Fibroblast of lung (primary cell): ENCODE measurements at regions not wholly inside any gene's neighbourhood (a gene's known extent, or its start where the extent isn't known, plus 50 kb on each side); places are given as distances from the start of the nearest gene placed in this dataset.

Experiments
- DNase-seq, 2 donors: peaks; one replicate each; pipeline versions ENCODE4 v3.0.0 to v3.0.0-alpha.2; 2010; ENCODE audit warnings: low read depth in 2 of 2
- H2AFZ ChIP-seq: 2 replicates; pipeline ENCODE4 v1.5.1; 2012; ENCODE audit warnings: low read length, control low read depth, inconsistent platforms
- H3K27ac ChIP-seq: 2 replicates; pipeline ENCODE4 v1.5.1; 2011; ENCODE audit warnings: low read length, control low read depth; ENCODE audit not compliant: insufficient read depth
- H3K27me3 ChIP-seq: 2 replicates; pipeline ENCODE4 v1.5.1; 2011; ENCODE audit warnings: mild to moderate bottlenecking, low read length; ENCODE audit not compliant: control insufficient read depth, insufficient read depth
- H3K36me3 ChIP-seq: 2 replicates; pipeline ENCODE4 v1.5.1; 2011; ENCODE audit warnings: low read length; ENCODE audit not compliant: control insufficient read depth, insufficient read depth
- H3K4me1 ChIP-seq: 2 replicates; pipeline ENCODE4 v1.5.1; 2011; ENCODE audit warnings: low read length; ENCODE audit not compliant: control insufficient read depth, insufficient read depth; ENCODE audit errors: extremely low read depth
- H3K4me2 ChIP-seq: 2 replicates; pipeline ENCODE4 v1.5.1; 2011; ENCODE audit warnings: low read length, control low read depth; ENCODE audit not compliant: insufficient read depth; ENCODE audit errors: extremely low read depth
- H3K4me3 ChIP-seq, 4 experiments: fragments of 200-600 bp in 1 of 4; sonication (generic) in 1 of 4; replicated peaks in 1 of 4; 2 replicates each; pipeline ENCODE4 v1.5.1; 2011 to 2016; ENCODE audit warnings: low read length in 4 of 4, low read depth in 3 of 4, mild to moderate bottlenecking in 3 of 4, control low read depth in 2 of 4, inconsistent platforms in 1 of 4, mixed read lengths in 1 of 4; ENCODE audit not compliant: insufficient read depth in 1 of 4; ENCODE audit errors: control extremely low read depth in 1 of 4
- H3K79me2 ChIP-seq: 2 replicates; pipeline ENCODE4 v1.5.1; 2012; ENCODE audit warnings: mild to moderate bottlenecking, low read length, inconsistent platforms; ENCODE audit not compliant: control insufficient read depth, insufficient read depth
- H3K9ac ChIP-seq: 2 replicates; pipeline ENCODE4 v1.5.1; 2011; ENCODE audit warnings: mild to moderate bottlenecking, low read length, control low read depth; ENCODE audit not compliant: insufficient read depth
- H3K9me3 ChIP-seq: 2 replicates; pipeline ENCODE4 v1.5.1; 2012; ENCODE audit warnings: low read depth, low read length; ENCODE audit not compliant: control insufficient read depth, insufficient read depth
- H4K20me1 ChIP-seq: 2 replicates; pipeline ENCODE4 v1.5.1; 2011; ENCODE audit warnings: low read length; ENCODE audit not compliant: control insufficient read depth, insufficient read depth; ENCODE audit errors: extremely low read depth
- EZH2 ChIP-seq: IDR thresholded peaks from 2 replicates; pipeline ENCODE4 v1.5.1; 2012; ENCODE audit warnings: low read length, control low read depth, mild to moderate bottlenecking; ENCODE audit errors: missing control alignments
- TF ChIP-seq, protein P1 (sequence below), 2 donors: IDR thresholded peaks in 1 of 2; conservative IDR thresholded peaks in 1 of 2; 1 replicate in 1 of 2; 2 replicates in 1 of 2; pipeline ENCODE4 v1.5.1; 2011 to 2012; ENCODE audit warnings: low read length in 2 of 2, control low read depth in 1 of 2, inconsistent platforms in 1 of 2, low read depth in 1 of 2, mild to moderate bottlenecking in 1 of 2

DNA sequence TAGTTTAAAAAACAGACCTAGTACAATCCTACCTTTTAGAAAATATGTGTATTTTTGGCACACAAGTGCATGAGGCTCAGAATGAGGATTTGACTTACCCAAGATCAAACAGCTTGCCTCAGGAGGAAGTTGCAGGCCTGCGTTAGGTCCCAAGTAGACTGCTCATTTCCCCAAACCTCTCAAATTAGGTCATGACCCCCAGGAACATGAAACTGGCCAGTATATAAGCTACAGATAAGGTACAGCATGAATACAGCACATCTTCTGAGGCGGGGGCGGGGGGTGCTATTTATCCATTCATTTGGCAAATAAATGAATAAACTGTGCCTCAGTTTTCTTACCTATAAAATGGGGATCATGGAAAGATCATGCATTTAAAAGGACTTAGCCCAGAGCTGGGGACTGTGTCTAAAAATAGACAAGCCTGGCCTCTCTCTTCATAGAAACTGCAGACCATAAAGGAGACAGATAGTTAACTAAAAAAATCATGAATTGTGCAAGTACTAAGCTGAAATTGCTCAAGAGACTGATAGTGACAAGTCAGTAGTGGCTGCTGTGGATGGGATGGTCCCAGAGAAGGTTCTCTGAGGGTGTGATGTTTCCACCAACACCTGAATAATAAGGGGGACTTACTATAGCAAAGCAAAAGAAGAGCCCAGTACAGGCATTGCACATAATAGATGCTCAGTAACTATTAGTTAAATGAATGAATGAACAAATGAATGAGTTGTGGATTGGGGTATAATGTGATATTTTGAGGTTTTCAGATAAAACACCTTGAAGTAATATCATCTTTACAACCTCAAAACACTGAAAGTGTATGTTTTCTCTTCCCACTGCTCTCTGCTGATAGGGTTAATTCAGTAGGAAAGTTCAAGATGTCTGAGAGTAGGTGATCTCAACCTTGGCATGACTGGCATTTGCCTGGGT, 258.5 kb upstream of the PROK2 start:
- H3K4me3 ChIP-seq: no peak overlapping the region
- H3K79me2 ChIP-seq: no peaks in the 10 kb centered on the region
- no peak overlapping the region for H3K9ac ChIP-seq
- no peak overlapping the region for H2AFZ ChIP-seq
- H3K27me3 ChIP-seq: peaks cover 2% of the 10 kb centered on the region
- H4K20me1 ChIP-seq: no peaks in the 10 kb centered on the region
- no peaks in the 10 kb centered on the region for H3K36me3 ChIP-seq
- H3K27ac ChIP-seq: no peak overlapping the region
- no peaks in the 10 kb centered on the region for H3K9me3 ChIP-seq
- no peaks in the 10 kb centered on the region for H3K4me1 ChIP-seq
- DNase-seq: no peak
- TF ChIP-seq, protein P1, sequence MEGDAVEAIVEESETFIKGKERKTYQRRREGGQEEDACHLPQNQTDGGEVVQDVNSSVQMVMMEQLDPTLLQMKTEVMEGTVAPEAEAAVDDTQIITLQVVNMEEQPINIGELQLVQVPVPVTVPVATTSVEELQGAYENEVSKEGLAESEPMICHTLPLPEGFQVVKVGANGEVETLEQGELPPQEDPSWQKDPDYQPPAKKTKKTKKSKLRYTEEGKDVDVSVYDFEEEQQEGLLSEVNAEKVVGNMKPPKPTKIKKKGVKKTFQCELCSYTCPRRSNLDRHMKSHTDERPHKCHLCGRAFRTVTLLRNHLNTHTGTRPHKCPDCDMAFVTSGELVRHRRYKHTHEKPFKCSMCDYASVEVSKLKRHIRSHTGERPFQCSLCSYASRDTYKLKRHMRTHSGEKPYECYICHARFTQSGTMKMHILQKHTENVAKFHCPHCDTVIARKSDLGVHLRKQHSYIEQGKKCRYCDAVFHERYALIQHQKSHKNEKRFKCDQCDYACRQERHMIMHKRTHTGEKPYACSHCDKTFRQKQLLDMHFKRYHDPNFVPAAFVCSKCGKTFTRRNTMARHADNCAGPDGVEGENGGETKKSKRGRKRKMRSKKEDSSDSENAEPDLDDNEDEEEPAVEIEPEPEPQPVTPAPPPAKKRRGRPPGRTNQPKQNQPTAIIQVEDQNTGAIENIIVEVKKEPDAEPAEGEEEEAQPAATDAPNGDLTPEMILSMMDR (conservative IDR thresholded peaks at IDR 0.05 in 1 of 2, IDR thresholded peaks at IDR 0.05 in 1 of 2; ENCODE audit: low read depth in 1 of 2, low read length in 2 of 2): no peak
- TF ChIP-seq EZH2: no peak
- H3K4me2 ChIP-seq: no peak overlapping the region

DNA sequence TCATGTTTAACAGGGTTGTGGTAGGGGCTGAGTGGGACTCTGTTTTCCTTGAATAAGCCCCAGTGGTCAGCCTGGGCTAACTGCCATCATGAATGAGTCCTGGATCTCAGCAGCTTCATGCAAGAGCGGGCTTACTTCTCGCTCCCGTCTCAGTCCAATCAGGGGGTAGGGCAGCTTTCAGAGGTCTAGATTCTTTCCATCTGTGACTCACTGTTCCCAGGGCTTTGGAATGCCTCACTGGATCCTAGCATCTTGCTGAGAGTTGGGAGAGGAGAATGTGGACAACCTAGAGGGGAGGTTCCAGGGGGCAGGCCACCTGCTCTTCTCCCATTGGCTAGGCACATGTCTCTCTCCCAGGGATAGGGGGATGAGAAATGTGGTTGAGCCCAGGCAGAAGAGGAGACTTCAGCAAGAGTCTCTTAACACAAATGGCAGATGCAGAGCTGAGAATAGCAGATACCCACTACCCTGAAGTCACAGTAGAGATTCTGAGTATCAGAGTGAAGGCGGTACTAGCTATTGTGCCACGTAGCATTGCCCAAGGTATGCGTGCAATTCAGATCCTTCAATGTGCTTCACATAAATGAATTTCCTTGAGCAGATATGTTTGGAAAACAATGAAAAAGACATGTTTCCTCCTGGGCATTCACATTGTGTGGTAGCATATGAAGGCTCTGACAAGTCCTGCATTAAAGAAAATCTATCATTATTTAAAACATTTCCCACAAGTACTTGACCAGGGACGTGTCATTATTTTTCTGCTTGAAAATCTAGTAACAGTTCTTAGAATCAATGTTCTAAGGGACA, 257.7 kb upstream of the PROK2 start:
- Histone ChIP-seq H3K36me3 (no peaks in the 10 kb centered on the region), H3K4me3 (no peak overlapping the region), H3K27ac (no peak overlapping the region), H3K4me1 (no peaks in the 10 kb centered on the region), H3K79me2 (no peaks in the 10 kb centered on the region), H2AFZ (no peak overlapping the region), H3K9ac (no peak overlapping the region), H3K9me3 (no peaks in the 10 kb centered on the region), H3K4me2 (no peak overlapping the region), H4K20me1 (no peaks in the 10 kb centered on the region), H3K27me3 (peaks cover 2% of the 10 kb centered on the region)
- no peak for TF ChIP-seq EZH2
- TF ChIP-seq, protein P1 (conservative IDR thresholded peaks at IDR 0.05 in 1 of 2, IDR thresholded peaks at IDR 0.05 in 1 of 2; ENCODE audit: low read depth in 1 of 2, low read length in 2 of 2): no peak
- peak; percentile 45 to 95 for DNase-seq

DNA sequence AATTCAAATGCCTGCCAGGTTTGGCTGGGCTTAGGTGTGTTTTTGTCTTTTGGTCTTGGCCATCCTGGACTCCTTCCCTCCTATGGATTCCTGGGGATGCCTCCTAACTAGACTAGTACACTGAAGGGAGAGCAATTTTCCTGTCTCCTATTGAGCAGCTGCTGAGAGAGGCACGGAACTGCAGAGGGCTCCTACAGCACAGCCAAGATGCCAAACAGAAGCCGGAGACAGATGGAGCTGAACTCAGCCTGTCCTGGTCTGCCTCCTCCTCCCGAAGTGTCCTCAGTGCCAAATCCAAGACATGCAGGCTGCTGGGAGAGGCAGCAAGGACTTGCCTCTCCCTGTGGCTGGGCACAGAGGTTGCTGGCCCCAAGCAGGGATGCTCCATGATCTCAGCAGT, 256.6 kb upstream of the PROK2 start:
- TF ChIP-seq, protein P1 (conservative IDR thresholded peaks at IDR 0.05 in 1 of 2, IDR thresholded peaks at IDR 0.05 in 1 of 2; ENCODE audit: low read depth in 1 of 2, low read length in 2 of 2): peak in 1 of 2 donors; percentile 29
- no peak for TF ChIP-seq EZH2
- H4K20me1 ChIP-seq: no peaks in the 10 kb centered on the region
- DNase-seq: peak in 1 of 2 donors; percentile 38

More for the DNA sequence above, 256.6 kb upstream of the PROK2 start:
- no peaks in the 10 kb centered on the region for H3K9me3 ChIP-seq
- H3K27ac ChIP-seq: no peak overlapping the region
- H3K27me3 ChIP-seq: peaks cover 2% of the 10 kb centered on the region
- H3K9ac ChIP-seq: no peak overlapping the region
- H3K4me3 ChIP-seq: no peak overlapping the region
- H3K79me2 ChIP-seq: no peaks in the 10 kb centered on the region
- H3K36me3 ChIP-seq: no peaks in the 10 kb centered on the region
- H2AFZ ChIP-seq: no peak overlapping the region
- H3K4me2 ChIP-seq: no peak overlapping the region
- H3K4me1 ChIP-seq: no peaks in the 10 kb centered on the region
